ENCODE measurements at regions not wholly inside any gene's neighbourhood (a gene's known extent, or its start where the extent isn't known, plus 50 kb on each side); places are given as distances from the start of the nearest gene placed in this dataset.

- Histone ChIP-seq H3K9ac (ENCODE audit: low read depth in 1 of 3, low read length in 3 of 3) (no peak overlapping the region), H3K27me3 (ENCODE audit: control insufficient read depth in 3 of 3, insufficient read depth in 3 of 3, low read length in 3 of 3) (no peaks in the 10 kb centered on the region), H3K4me1 (ENCODE audit: control insufficient read depth in 3 of 3, insufficient read depth in 3 of 3, low read length in 3 of 3) (no peaks in the 10 kb centered on the region)
Measured at GRCh38 chr11:114986365-114986764, 308.0 kb downstream of the NXPE2 start.

DNA sequence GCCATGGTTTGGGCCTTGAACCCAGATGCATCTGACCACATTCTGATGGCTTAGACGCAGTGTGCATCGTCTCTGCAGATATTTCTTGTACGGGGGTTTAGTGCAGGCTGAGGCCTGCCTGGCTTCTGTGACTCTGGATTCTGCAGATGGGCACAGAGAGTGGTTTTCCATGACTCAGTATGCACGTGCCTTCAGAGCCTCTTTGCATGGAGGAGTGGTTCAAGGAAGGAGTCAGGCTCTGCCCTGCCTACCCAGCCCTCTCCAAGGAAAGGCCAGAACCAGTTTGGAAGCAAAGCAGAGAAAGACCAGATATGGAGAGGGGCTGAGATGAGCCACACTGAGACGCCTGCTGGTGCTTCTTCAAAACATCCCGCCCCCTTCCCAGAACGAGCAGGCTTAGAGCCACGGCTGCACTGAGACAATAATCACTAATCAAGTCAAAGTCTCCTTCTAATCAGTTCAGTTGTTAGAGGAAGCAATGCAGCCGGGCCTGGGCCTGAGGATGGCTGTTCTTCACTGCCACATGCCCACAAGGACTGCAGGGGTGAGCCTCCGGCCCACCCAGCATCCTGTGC, 308.9 kb downstream of the NXPE2 start:
- Histone ChIP-seq H3K27ac (ENCODE audit: low read depth, low read length) (no peak overlapping the region), H3K27me3 (ENCODE audit: control insufficient read depth in 3 of 3, insufficient read depth in 3 of 3, low read length in 3 of 3) (no peaks in the 10 kb centered on the region), H3K36me3 (ENCODE audit: control insufficient read depth in 3 of 3, insufficient read depth in 3 of 3, low read length in 3 of 3) (no peaks in the 10 kb centered on the region), H3K9me3 (ENCODE audit: control insufficient read depth in 3 of 3, low read length in 3 of 3) (no peaks in the 10 kb centered on the region), H3K9ac (ENCODE audit: low read depth in 1 of 3, low read length in 3 of 3) (no peak overlapping the region), H3K4me1 (ENCODE audit: control insufficient read depth in 3 of 3, insufficient read depth in 3 of 3, low read length in 3 of 3) (no peaks in the 10 kb centered on the region), H3K4me3 (ENCODE audit: low read length in 3 of 3) (no peak overlapping the region)

More at GRCh38 chr11:114986365-114986764, 308.0 kb downstream of the NXPE2 start:
- H3K36me3 ChIP-seq (ENCODE audit: control insufficient read depth in 3 of 3, insufficient read depth in 3 of 3, low read length in 3 of 3): no peaks in the 10 kb centered on the region
- H3K27ac ChIP-seq (ENCODE audit: low read depth, low read length): no peak overlapping the region
- H3K9me3 ChIP-seq (ENCODE audit: control insufficient read depth in 3 of 3, low read length in 3 of 3): no peaks in the 10 kb centered on the region
- no peak overlapping the region for H3K4me3 ChIP-seq (ENCODE audit: low read length in 3 of 3)

DNA sequence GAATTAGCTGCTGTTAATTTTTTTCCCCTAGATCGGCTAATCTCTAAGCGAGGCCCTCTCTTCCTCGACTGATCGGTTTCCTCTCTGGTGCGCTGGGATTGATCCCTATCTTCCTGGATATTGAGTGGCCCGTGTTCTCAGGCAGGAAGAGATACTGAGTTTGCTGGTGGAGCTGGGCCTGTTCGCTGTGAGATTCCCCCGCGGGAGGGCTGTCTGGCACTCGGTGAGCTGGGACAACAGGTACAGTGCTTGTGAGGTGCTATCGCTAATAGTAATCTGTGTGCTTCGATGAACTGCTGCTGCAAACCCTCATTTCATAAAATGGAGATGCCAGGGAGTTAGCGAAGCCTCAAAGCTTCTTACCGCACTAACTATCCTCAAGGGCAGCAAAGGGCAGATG, 310.3 kb downstream of the NXPE2 start:
- no peaks in the 10 kb centered on the region for H3K36me3 ChIP-seq (ENCODE audit: control insufficient read depth in 3 of 3, insufficient read depth in 3 of 3, low read length in 3 of 3)
- no peak overlapping the region for H3K4me3 ChIP-seq (ENCODE audit: low read length in 3 of 3)
- no peaks in the 10 kb centered on the region for H3K27me3 ChIP-seq (ENCODE audit: control insufficient read depth in 3 of 3, insufficient read depth in 3 of 3, low read length in 3 of 3)

DNA sequence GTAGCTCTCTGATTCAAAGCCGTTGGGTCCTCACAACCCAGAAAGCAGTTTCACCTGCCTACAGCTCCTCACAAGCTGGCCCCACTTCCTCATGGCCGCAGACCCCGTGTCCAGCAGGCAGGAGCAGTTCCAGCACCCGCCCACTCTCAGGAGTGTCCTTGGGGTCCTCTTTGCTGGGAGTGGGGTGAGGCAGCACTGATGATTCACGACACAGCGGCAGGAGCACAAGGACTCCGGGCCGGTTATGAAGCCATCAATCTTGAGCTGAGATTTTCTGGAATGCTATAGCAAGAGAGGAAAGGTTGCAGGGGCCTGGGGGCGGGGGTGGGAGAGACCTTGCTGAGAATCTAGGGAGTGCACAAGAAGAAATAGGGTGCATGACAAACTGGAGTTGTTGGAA, 311.2 kb downstream of the NXPE2 start:
- no peaks in the 10 kb centered on the region for H3K4me1 ChIP-seq (ENCODE audit: control insufficient read depth in 3 of 3, insufficient read depth in 3 of 3, low read length in 3 of 3)
- H3K4me3 ChIP-seq (ENCODE audit: low read length in 3 of 3): no peak overlapping the region
- no peak overlapping the region for H3K9ac ChIP-seq (ENCODE audit: low read depth in 1 of 3, low read length in 3 of 3)
- no peaks in the 10 kb centered on the region for H3K27me3 ChIP-seq (ENCODE audit: control insufficient read depth in 3 of 3, insufficient read depth in 3 of 3, low read length in 3 of 3)
- H3K36me3 ChIP-seq (ENCODE audit: control insufficient read depth in 3 of 3, insufficient read depth in 3 of 3, low read length in 3 of 3): no peaks in the 10 kb centered on the region
- H3K9me3 ChIP-seq (ENCODE audit: control insufficient read depth in 3 of 3, low read length in 3 of 3): no peaks in the 10 kb centered on the region
- H3K27ac ChIP-seq (ENCODE audit: low read depth, low read length): no peak overlapping the region

More for the DNA sequence above, 310.3 kb downstream of the NXPE2 start:
- Histone ChIP-seq H3K4me1 (ENCODE audit: control insufficient read depth in 3 of 3, insufficient read depth in 3 of 3, low read length in 3 of 3) (no peaks in the 10 kb centered on the region), H3K9me3 (ENCODE audit: control insufficient read depth in 3 of 3, low read length in 3 of 3) (no peaks in the 10 kb centered on the region), H3K9ac (ENCODE audit: low read depth in 1 of 3, low read length in 3 of 3) (no peak overlapping the region), H3K27ac (ENCODE audit: low read depth, low read length) (no peak overlapping the region)

DNA sequence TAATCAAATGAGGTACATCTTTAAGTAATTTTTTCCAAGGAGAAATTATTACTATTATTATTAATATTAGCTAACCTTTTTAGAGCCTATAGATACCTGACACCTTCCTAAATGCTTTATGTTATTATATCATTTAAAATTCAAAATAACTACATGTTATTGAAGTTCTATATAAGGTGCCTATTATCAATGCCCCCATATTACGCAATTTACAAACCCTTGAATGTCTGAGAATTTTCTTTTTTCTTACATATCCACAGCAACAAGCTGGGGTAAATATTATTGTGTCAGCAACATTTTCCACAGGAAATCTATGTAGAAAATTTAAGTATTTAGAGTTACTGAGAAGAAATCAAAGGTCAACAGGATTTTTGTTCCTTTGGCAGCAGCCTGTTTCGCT, 327.3 kb downstream of the NXPE2 start:
- no peaks in the 10 kb centered on the region for H3K4me1 ChIP-seq (ENCODE audit: control insufficient read depth in 3 of 3, insufficient read depth in 3 of 3, low read length in 3 of 3)
- no peaks in the 10 kb centered on the region for H3K27me3 ChIP-seq (ENCODE audit: control insufficient read depth in 3 of 3, insufficient read depth in 3 of 3, low read length in 3 of 3)
- no peak overlapping the region for H3K4me3 ChIP-seq (ENCODE audit: low read length in 3 of 3)
- no peak overlapping the region for H3K27ac ChIP-seq (ENCODE audit: low read depth, low read length)
- no peaks in the 10 kb centered on the region for H3K36me3 ChIP-seq (ENCODE audit: control insufficient read depth in 3 of 3, insufficient read depth in 3 of 3, low read length in 3 of 3)
- no peak overlapping the region for H3K9ac ChIP-seq (ENCODE audit: low read depth in 1 of 3, low read length in 3 of 3)
- no peaks in the 10 kb centered on the region for H3K9me3 ChIP-seq (ENCODE audit: control insufficient read depth in 3 of 3, low read length in 3 of 3)

DNA sequence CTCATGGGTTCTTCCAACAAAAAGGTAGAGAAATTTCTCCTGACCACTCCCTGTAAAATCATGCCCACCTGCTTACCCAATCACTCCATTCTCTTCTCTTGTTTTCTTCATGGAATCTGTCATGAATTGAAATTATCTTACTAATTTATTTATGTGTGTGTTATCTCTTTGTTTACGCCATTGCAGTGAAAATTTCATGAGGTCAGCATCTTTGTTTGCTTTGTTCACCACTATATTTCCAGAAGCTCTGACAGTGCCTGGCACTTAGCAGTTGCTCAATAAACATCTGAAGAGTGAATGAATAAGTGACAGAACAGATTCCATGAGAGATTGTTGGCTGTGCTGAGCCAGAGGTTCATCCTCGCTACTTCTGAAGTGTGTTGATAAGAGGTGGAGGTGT, 329.5 kb downstream of the NXPE2 start:
- H3K9ac ChIP-seq (ENCODE audit: low read depth in 1 of 3, low read length in 3 of 3): no peak overlapping the region
- H3K27me3 ChIP-seq (ENCODE audit: control insufficient read depth in 3 of 3, insufficient read depth in 3 of 3, low read length in 3 of 3): no peaks in the 10 kb centered on the region
- no peak overlapping the region for H3K4me3 ChIP-seq (ENCODE audit: low read length in 3 of 3)
- H3K9me3 ChIP-seq (ENCODE audit: control insufficient read depth in 3 of 3, low read length in 3 of 3): no peaks in the 10 kb centered on the region
- no peaks in the 10 kb centered on the region for H3K4me1 ChIP-seq (ENCODE audit: control insufficient read depth in 3 of 3, insufficient read depth in 3 of 3, low read length in 3 of 3)
- no peaks in the 10 kb centered on the region for H3K36me3 ChIP-seq (ENCODE audit: control insufficient read depth in 3 of 3, insufficient read depth in 3 of 3, low read length in 3 of 3)
- no peak overlapping the region for H3K27ac ChIP-seq (ENCODE audit: low read depth, low read length)

DNA sequence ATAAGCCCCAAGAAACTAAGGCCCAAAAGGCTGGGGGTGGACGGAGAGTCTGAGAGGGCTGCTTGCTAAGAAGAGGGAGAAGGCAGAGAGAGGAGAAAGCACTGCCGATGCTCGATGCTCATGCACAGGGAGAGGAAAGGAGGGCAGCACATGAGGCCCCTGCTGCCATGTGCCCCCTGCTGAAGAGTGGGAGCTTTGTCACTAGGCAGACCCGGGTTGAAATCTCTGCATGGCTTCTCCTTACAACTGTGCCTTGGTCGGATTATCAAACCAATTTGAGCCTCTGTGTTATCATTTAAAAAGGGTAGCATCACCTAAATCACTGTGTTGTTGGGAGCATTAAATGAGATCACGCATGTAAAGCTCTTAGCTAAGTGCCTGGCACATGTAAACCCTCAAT, 330.5 kb downstream of the NXPE2 start:
- no peaks in the 10 kb centered on the region for H3K27me3 ChIP-seq (ENCODE audit: control insufficient read depth in 3 of 3, insufficient read depth in 3 of 3, low read length in 3 of 3)

DNA sequence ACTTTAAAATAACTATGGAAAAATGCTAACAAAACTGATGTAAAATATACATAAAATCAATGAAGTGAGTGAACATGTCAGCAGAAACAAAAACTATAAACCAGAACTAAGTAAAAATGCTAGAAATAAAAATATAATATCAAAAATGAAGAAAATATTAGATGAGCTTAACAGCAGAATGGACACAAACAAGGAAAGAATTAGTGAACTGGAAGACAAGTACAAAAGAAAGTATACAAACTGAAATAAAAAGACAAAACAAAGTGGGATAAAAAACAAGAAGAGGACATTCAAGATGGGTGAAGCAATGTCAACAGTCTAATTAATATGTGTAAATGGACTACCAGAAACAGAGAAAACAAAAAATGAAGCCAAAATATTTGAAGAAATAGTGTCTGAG, 339.2 kb downstream of the NXPE2 start:
- Histone ChIP-seq H3K9ac (ENCODE audit: low read depth in 1 of 3, low read length in 3 of 3) (no peak overlapping the region), H3K9me3 (ENCODE audit: control insufficient read depth in 3 of 3, low read length in 3 of 3) (peaks cover 3 to 4% (median 3%) of the 10 kb centered on the region in 3 donors), H3K4me1 (ENCODE audit: control insufficient read depth in 3 of 3, insufficient read depth in 3 of 3, low read length in 3 of 3) (no peaks in the 10 kb centered on the region), H3K27me3 (ENCODE audit: control insufficient read depth in 3 of 3, insufficient read depth in 3 of 3, low read length in 3 of 3) (no peaks in the 10 kb centered on the region), H3K36me3 (ENCODE audit: control insufficient read depth in 3 of 3, insufficient read depth in 3 of 3, low read length in 3 of 3) (no peaks in the 10 kb centered on the region), H3K4me3 (ENCODE audit: low read length in 3 of 3) (no peak overlapping the region), H3K27ac (ENCODE audit: low read depth, low read length) (no peak overlapping the region)

More for the DNA sequence above, 330.5 kb downstream of the NXPE2 start:
- peaks cover 0 to under 1% (median 0%) of the 10 kb centered on the region in 3 donors for H3K9me3 ChIP-seq (ENCODE audit: control insufficient read depth in 3 of 3, low read length in 3 of 3)
- H3K4me3 ChIP-seq (ENCODE audit: low read length in 3 of 3): no peak overlapping the region
- H3K9ac ChIP-seq (ENCODE audit: low read depth in 1 of 3, low read length in 3 of 3): no peak overlapping the region
- H3K4me1 ChIP-seq (ENCODE audit: control insufficient read depth in 3 of 3, insufficient read depth in 3 of 3, low read length in 3 of 3): no peaks in the 10 kb centered on the region
- no peak overlapping the region for H3K27ac ChIP-seq (ENCODE audit: low read depth, low read length)
- H3K36me3 ChIP-seq (ENCODE audit: control insufficient read depth in 3 of 3, insufficient read depth in 3 of 3, low read length in 3 of 3): no peaks in the 10 kb centered on the region

DNA sequence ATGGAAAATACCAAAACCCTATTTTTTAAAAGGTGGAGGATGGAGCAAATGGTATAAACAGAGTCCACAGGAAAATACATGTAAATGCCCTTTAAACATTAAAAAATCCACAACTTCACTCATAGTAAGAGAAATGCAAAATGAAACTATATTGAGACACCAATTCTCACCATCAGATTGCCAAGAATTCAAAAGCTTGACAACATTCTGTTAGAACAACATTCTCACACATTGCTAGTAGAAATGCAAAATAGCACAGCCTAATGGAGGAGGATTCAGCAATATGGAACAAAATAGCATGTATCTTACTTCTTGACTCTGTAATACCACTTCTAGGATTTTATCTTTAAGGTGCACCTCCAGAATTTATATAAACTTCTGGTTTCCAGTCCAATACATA, 351.8 kb downstream of the NXPE2 start:
- Histone ChIP-seq H3K36me3 (ENCODE audit: control insufficient read depth in 3 of 3, insufficient read depth in 3 of 3, low read length in 3 of 3) (no peaks in the 10 kb centered on the region), H3K4me3 (ENCODE audit: low read length in 3 of 3) (no peak overlapping the region), H3K9ac (ENCODE audit: low read depth in 1 of 3, low read length in 3 of 3) (no peak overlapping the region), H3K4me1 (ENCODE audit: control insufficient read depth in 3 of 3, insufficient read depth in 3 of 3, low read length in 3 of 3) (no peaks in the 10 kb centered on the region), H3K9me3 (ENCODE audit: control insufficient read depth in 3 of 3, low read length in 3 of 3) (no peaks in the 10 kb centered on the region), H3K27ac (ENCODE audit: low read depth, low read length) (no peak overlapping the region), H3K27me3 (ENCODE audit: control insufficient read depth in 3 of 3, insufficient read depth in 3 of 3, low read length in 3 of 3) (no peaks in the 10 kb centered on the region)

- H3K4me1 ChIP-seq (ENCODE audit: control insufficient read depth in 3 of 3, insufficient read depth in 3 of 3, low read length in 3 of 3): no peaks in the 10 kb centered on the region
- no peak overlapping the region for H3K27ac ChIP-seq (ENCODE audit: low read depth, low read length)
Measured at GRCh38 chr11:115036406-115037180, 358.3 kb downstream of the NXPE2 start.

More at GRCh38 chr11:115036406-115037180, 358.3 kb downstream of the NXPE2 start:
- Histone ChIP-seq H3K4me3 (ENCODE audit: low read length in 3 of 3) (no peak overlapping the region), H3K27me3 (ENCODE audit: control insufficient read depth in 3 of 3, insufficient read depth in 3 of 3, low read length in 3 of 3) (no peaks in the 10 kb centered on the region), H3K9ac (ENCODE audit: low read depth in 1 of 3, low read length in 3 of 3) (no peak overlapping the region), H3K36me3 (ENCODE audit: control insufficient read depth in 3 of 3, insufficient read depth in 3 of 3, low read length in 3 of 3) (no peaks in the 10 kb centered on the region), H3K9me3 (ENCODE audit: control insufficient read depth in 3 of 3, low read length in 3 of 3) (no peaks in the 10 kb centered on the region)
